ENCODE measurements at regions not wholly inside any gene's neighbourhood (a gene's known extent, or its start where the extent isn't known, plus 50 kb on each side); places are given as distances from the start of the nearest gene placed in this dataset.

GRCh38 chr18:22591222-22591621 lies 173.5 kb upstream of the CTAGE1 start:
- TF ChIP-seq, protein P1, sequence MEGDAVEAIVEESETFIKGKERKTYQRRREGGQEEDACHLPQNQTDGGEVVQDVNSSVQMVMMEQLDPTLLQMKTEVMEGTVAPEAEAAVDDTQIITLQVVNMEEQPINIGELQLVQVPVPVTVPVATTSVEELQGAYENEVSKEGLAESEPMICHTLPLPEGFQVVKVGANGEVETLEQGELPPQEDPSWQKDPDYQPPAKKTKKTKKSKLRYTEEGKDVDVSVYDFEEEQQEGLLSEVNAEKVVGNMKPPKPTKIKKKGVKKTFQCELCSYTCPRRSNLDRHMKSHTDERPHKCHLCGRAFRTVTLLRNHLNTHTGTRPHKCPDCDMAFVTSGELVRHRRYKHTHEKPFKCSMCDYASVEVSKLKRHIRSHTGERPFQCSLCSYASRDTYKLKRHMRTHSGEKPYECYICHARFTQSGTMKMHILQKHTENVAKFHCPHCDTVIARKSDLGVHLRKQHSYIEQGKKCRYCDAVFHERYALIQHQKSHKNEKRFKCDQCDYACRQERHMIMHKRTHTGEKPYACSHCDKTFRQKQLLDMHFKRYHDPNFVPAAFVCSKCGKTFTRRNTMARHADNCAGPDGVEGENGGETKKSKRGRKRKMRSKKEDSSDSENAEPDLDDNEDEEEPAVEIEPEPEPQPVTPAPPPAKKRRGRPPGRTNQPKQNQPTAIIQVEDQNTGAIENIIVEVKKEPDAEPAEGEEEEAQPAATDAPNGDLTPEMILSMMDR (IDR thresholded peaks at IDR 0.05), result no peak
- no peak for TF ChIP-seq POLR2A (IDR thresholded peaks at IDR 0.05)
